ENCODE measurements at regions not wholly inside any gene's neighbourhood (a gene's known extent, or its start where the extent isn't known, plus 50 kb on each side); places are given as distances from the start of the nearest gene placed in this dataset.

DNA sequence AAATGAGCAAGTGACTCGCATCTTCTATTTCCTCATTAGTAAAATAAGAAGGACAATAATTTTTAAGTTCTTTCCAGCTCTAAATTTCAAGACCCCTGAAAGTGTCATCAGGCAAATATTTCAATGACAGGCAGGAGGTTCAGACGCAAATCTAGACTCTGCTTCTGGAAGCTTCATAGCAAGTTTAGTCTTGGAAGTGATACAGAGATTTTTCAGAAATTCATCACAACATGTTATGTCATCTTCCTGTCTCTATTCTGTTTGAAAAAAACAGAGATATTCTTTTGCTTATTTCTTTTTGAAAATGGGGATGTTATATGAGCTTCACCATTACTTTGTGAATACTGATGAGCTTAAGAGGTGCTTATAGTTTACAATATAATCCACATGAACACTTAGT is 74.0 kb downstream of the C3orf85 start:
- DNase-seq = no peak

DNA sequence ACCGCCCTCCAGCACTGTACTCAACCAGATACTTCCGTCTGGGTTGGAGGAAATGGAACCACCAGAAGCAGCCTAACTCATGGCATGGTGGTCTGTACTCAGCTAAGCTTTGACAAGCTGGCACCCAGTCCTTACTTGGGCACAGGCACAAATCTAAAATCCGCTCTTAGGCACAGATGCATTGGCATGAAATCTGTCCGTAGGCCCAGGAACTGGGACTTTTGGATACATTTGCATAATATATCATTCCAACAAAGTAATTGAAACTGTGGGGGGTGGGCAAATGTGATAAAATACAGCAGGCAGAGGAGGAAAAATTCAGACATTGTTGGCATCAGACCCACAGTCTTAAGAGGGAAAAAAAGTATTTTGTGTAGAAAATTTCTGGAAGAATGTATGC is 75.4 kb downstream of the C3orf85 start:
- no peak for DNase-seq

GRCh38 chr3:109213321-109213720 is 76.8 kb downstream of the C3orf85 start:
- DNase-seq = no peak

DNA sequence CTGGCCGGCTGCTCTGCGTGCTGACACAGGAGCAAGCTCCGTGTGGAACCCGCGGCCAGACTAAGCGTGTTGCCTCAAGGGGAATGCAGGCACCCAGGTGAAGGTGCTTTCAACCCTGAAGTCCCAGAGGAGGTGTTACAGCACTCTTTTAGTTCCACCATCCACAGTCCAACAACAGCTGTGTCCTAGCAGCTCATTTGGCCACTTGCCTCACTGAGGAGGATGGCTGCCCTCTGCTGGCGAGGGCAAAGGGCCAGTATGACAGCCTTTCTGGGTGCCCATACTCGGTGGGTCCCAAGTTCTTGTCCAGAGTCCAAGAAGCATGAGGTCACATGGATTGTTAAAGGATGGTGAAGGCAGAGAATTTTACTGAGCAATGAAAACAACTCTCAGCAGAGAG is 87.8 kb downstream of the C3orf85 start:
- DNase-seq = peak; percentile 4 to 39 (median 10)

DNA sequence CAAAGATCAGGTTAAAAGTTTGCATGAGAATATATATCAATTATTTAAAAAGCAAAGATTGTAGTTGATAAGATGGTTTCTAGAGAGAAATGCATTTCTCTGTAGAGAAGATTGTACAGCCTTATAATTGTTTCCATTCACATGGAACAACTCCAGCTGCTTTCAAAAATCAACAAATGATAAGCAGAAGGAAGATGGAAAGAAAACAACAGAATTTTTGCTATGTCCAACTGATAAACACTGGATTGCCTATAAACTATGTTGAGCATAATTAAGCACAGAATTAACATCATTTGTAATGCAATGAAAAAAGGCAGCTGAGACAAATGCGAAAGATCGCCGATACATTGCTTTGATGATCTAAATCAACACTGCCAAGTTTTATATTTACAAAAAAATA is 89.0 kb downstream of the C3orf85 start:
- no peak for DNase-seq

DNA sequence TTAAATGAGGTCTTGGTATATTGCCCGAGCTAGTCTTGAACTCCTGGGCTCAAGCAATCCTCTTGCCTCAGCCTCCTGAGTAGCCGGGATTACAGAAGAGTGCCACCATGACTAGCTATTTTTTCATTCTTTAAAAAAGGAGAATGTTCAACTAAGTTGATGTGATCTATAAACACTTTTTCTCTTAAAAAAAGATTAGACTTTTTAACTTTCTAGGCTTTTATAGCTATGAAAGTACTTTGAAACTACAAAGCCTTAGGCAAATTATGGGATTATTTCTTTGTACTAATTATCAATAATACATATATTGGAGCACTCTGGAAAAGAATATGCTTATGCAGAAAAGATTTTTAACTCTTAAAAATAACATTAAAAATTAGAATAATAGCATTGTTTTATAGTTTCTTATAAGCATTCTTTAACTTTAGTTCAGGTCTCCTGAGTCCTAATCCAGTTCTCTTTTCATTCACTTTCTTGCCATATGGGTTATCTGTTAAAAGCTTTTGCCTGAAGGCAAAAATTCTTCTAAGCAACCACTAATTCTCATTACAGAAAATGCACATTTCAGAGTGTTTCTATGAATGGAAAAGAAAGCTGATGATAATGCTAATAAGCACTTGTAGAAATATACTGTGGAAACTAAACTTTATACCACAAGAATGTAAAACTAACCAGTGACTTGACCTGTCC is 87.8 kb downstream of the DPPA2 start:
- no peak for DNase-seq

- no peak for DNase-seq
Observed at GRCh38 chr3:109229174-109229847, 87.0 kb downstream of the DPPA2 start.

DNA sequence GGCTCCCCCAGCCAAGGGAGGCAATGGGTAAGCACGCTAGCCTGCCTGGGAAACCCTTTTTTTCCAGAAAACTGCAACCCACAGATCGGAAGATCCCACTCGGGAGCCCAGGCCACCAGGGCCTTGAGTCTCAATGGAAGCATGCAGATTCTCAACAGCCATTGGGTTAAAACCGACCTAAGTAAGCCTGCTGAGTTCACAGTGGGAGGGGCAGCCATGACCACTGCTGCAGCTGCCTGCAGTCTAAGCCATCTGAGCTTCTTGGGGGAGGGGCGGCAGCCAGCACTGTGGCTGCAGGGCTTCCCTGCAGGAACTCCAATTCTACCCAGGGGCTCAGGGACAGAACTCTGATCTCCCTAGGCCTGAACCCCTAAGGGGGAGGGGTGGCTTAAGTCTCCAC is 82.0 kb downstream of the DPPA2 start:
- DNase-seq = peak in 1 of 3 experiments; percentile 24

DNA sequence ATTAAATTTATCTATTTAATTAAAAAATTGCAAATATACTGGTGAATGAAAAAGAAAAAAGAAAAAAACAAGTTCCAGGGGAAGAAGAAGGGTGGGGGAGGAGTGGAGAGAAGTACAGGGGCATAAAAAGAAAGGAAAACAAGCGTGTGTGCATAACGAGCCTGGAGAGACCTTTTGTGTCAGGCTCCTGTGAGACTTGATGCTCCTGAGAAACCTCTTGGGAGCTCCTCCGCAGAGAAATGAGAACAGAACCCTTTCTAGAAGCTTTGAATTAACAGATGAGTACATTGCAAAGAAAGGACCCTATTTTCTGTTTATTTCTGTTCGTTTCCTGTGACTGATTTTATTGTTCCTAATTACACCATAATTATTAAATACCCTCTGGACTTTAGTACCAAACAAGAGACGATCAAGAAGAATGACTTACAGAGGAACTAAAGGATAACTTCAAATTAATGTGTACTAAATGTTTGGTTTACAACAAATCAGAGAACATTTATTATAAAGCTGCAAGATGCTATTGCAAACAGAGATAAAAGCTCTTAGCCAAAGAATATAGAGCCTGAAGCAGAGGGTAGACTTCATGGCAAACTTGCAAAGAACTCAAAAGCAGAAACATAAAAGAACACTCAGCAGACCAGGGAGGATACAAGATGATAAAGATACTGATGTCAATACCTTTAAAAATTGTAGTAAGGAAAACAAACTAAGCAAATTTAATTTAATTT is 74.7 kb downstream of the DPPA2 start:
- peak; percentile 2 to 54 (median 10) for DNase-seq

DNA sequence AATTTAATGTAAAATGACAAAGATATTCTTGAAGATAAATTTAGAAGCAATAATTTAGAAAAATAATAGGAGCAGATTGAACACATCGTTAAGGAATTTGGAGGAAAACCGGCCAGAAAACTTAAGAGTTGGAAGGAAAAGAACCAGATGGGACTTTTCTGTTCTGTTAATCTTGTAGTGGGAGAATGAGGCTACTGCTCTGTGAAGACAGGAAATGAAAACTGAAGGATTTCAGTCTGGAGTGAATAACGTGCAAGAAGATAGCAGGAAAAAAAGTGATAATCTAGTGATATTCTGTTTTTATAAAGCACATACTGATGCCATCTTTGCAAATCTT is 74.2 kb downstream of the DPPA2 start:
- no peak for DNase-seq

All from NCI-H1417 (cell line).